ENCODE measurements at regions not wholly inside any gene's neighbourhood (a gene's known extent, or its start where the extent isn't known, plus 50 kb on each side); places are given as distances from the start of the nearest gene placed in this dataset.

GRCh38 chr15:97899981-97900380 lies 60.5 kb upstream of the ARRDC4 start:
- Histone ChIP-seq H3K27ac (peak overlapping the region in 2 of 3 donors; percentile 48 to 51), H3K27me3 (no peaks in the 10 kb centered on the region), H3K9me3 (no peaks in the 10 kb centered on the region), H3K4me1 (peaks cover 8 to 14% of the 10 kb centered on the region in 2 donors), H3K4me3 (replicated peaks in 1 of 3) (no peak overlapping the region), H3K36me3 (no peaks in the 10 kb centered on the region)
- peak; percentile 34 to 35 for DNase-seq
- intact Hi-C loops (cut with DNase I): loop anchor here (5.0 kb wide), 1 partner anchor 277 kb away; no protein-coding TSS in a partner anchor
- 45 to 48% methylated on average over 5 of the region's 5 CpGs for WGBS, 2 donors
- TF ChIP-seq CTCF (IDR thresholded peaks at IDR 0.05): no peak
- TF ChIP-seq POLR2A (IDR thresholded peaks at IDR 0.05): no peak

- Histone ChIP-seq H3K4me1 (peaks cover 8 to 14% of the 10 kb centered on the region in 2 donors), H3K27ac (no peak overlapping the region), H3K4me3 (replicated peaks in 1 of 3) (no peak overlapping the region), H3K9me3 (no peaks in the 10 kb centered on the region), H3K36me3 (no peaks in the 10 kb centered on the region), H3K27me3 (no peaks in the 10 kb centered on the region)
- intact Hi-C loops (cut with DNase I): loop anchor here (5.0 kb wide), 1 partner anchor 275 kb away; no protein-coding TSS in a partner anchor
- WGBS, 2 donors: 53 to 54% methylated on average over 10 of the region's 10 CpGs
- TF ChIP-seq CTCF (IDR thresholded peaks at IDR 0.05) (no peak), POLR2A (IDR thresholded peaks at IDR 0.05) (peak in 1 of 2 donors; percentile 36)
- DNase-seq: peak; percentile 46 to 50
Observed at GRCh38 chr15:97902140-97902780, 58.2 kb upstream of the ARRDC4 start.

DNA sequence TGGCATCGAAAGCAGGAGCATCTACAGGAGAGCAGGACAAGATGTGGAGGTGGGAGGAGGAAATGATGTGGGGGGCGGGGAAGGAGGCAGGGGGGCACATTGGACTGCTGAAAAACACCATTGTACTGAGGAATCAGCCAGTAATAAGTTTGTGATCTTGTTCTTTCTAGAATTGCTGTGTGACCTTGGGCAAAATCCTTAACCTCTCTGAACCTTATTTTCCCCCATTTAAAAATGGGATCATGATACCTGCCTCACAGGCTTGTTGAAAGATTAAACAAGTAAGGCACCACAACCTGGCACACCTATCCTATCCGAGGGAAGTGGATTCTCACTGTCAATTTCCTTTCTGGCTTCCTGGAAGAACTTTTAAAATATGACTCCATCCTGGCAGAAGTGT lies 56.9 kb upstream of the ARRDC4 start:
- Histone ChIP-seq H3K9me3 (no peaks in the 10 kb centered on the region), H3K27me3 (no peaks in the 10 kb centered on the region), H3K36me3 (no peaks in the 10 kb centered on the region), H3K4me3 (replicated peaks in 1 of 3) (no peak overlapping the region), H3K4me1 (peaks cover 8 to 14% of the 10 kb centered on the region in 2 donors), H3K27ac (no peak overlapping the region)
- DNase-seq: no peak
- 57 to 80% methylated on average over 3 of the region's 3 CpGs for WGBS, 2 donors
- no peak for TF ChIP-seq CTCF (IDR thresholded peaks at IDR 0.05)
- no peak for TF ChIP-seq POLR2A (IDR thresholded peaks at IDR 0.05)
- intact Hi-C loops (cut with DNase I): loop anchor here (5.0 kb wide), 1 partner anchor 274 kb away; no protein-coding TSS in a partner anchor

DNA sequence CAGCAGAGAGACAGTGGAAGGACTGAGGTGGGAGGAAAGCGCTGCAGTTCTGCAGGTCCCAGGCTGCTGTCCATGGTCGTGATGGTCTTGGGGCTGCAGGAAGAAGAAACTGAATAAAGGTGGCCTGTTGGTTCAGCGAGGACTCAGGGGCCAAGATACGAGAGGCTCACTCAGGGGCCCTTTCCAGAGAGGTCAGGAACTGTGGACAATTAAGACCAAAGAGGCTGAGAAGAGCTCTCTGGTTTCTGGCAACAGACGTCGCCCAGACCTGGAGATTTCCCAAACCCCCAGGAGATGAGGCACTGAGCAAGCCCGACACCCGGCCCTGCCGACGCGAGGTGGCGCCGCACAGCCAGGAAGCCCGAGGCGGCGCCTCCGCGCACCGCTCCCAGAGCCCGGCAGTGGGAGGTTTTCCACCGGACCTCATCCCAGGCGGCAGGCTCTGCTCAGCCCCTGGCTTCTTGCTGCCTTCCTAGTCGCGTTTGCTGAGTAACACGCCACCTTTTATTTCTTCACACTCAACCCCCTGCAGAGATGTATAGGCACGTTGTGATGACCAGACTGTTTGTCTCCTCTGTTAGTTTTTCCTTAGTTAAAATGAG lies 56.4 kb upstream of the ARRDC4 start:
- WGBS, 2 donors: 2 to 3% methylated on average over 24 to 26 of the region's 26 CpGs
- H3K4me1 ChIP-seq: peaks cover 4 to 14% of the 10 kb centered on the region in 2 donors
- TF ChIP-seq POLR2A (IDR thresholded peaks at IDR 0.05) (no peak), CTCF (IDR thresholded peaks at IDR 0.05) (peak; percentile 49 to 81 (median 58))
- H3K9me3 ChIP-seq: no peaks in the 10 kb centered on the region
- H3K4me3 ChIP-seq (replicated peaks in 1 of 3): no peak overlapping the region
- no peaks in the 10 kb centered on the region for H3K36me3 ChIP-seq
- no peak overlapping the region for H3K27ac ChIP-seq
- DNase-seq: peak; percentile 86 to 88
- intact Hi-C loops (cut with DNase I): loop anchor here (5.0 kb wide), 1 partner anchor 273 kb away; no protein-coding TSS in a partner anchor
- H3K27me3 ChIP-seq: no peaks in the 10 kb centered on the region

GRCh38 chr15:97909291-97909891 lies 51.1 kb upstream of the ARRDC4 start:
- H3K27ac ChIP-seq: no peak overlapping the region
- no peaks in the 10 kb centered on the region for H3K27me3 ChIP-seq
- TF ChIP-seq POLR2A (IDR thresholded peaks at IDR 0.05): no peak
- peak; percentile 66 to 94 (median 78) for TF ChIP-seq CTCF (IDR thresholded peaks at IDR 0.05)
- peak; percentile 68 to 76 for DNase-seq
- WGBS, 2 donors: 1% methylated on average over 3 of the region's 3 CpGs
- H3K9me3 ChIP-seq: no peaks in the 10 kb centered on the region
- no peak overlapping the region for H3K4me3 ChIP-seq (replicated peaks in 1 of 3)
- intact Hi-C loops (cut with DNase I): no loop called here
- H3K36me3 ChIP-seq: no peaks in the 10 kb centered on the region
- no peaks in the 10 kb centered on the region for H3K4me1 ChIP-seq

Measured in thyroid gland (tissue), 4 donors.